BJ (cell line): ENCODE measurements at regions not wholly inside any gene's neighbourhood (a gene's known extent, or its start where the extent isn't known, plus 50 kb on each side); places are given as distances from the start of the nearest gene placed in this dataset.
"Not testable (repeated sequence)": the region's sequence is repeated elsewhere in the genome, so short reads cannot be mapped to it uniquely, and the experiment has no call there.

Experiments used
- CTCF ChIA-PET: fragments of 350-600 bp; formaldehyde crosslinking; extraction: SDS; loops from one replicate; lab custom pipeline; 2021; ENCODE audit warnings: antibody characterized with exemption, inconsistent platforms; lab: Yijun Ruan, JAX
- POLR2A ChIA-PET: fragments of 300-600 bp; sonication (Branson Sonifier 250); formaldehyde crosslinking; extraction: SDS; loops from one replicate; lab custom pipeline; 2021; ENCODE audit warnings: antibody characterized with exemption; lab: Charles Lee
- DNase-seq: peaks from one replicate; pipeline ENCODE4 v3.0.0-alpha.2; 2011; ENCODE audit warnings: low read depth
- H3K27me3 ChIP-seq: 2 replicates; pipeline ENCODE4 v1.6.0; 2011; ENCODE audit warnings: low read length; ENCODE audit not compliant: control insufficient read depth, insufficient read depth
- H3K36me3 ChIP-seq: 2 replicates; pipeline ENCODE4 v1.5.1; 2011; ENCODE audit warnings: low read length; ENCODE audit not compliant: control insufficient read depth, insufficient read depth
- H3K4me3 ChIP-seq: 2 replicates; pipeline ENCODE4 v1.5.1; 2011; ENCODE audit warnings: low read depth, mild to moderate bottlenecking, control low read depth, low read length
- TF ChIP-seq, protein P1 (sequence below): IDR thresholded peaks from 2 replicates; pipeline ENCODE4 v1.5.1; 2011; ENCODE audit warnings: low read depth, mild to moderate bottlenecking, control low read depth, inconsistent platforms, low read length, moderate library complexity; ENCODE audit not compliant: insufficient read depth

DNA sequence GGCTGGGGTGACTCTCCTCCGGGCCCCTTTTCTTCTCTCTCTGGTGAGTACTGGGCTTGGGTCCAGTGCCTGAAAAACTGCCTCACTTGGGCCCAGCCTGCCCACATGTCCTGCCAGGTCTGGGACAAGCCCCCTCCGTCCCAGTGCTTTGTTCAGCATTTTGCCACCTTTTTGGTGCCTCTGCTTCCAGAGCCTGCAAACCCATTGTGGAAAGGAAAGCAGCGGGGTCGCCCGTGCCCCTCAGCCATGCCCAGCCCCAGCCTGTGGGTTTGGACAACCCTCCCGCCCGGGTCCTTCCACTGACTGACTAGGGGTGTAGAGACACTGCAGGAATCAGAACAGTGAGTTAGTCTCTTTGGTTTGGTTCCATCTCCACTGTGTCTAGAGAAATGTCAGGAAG is 140.7 kb upstream of the ALKAL2 start:
- TF ChIP-seq, protein P1, sequence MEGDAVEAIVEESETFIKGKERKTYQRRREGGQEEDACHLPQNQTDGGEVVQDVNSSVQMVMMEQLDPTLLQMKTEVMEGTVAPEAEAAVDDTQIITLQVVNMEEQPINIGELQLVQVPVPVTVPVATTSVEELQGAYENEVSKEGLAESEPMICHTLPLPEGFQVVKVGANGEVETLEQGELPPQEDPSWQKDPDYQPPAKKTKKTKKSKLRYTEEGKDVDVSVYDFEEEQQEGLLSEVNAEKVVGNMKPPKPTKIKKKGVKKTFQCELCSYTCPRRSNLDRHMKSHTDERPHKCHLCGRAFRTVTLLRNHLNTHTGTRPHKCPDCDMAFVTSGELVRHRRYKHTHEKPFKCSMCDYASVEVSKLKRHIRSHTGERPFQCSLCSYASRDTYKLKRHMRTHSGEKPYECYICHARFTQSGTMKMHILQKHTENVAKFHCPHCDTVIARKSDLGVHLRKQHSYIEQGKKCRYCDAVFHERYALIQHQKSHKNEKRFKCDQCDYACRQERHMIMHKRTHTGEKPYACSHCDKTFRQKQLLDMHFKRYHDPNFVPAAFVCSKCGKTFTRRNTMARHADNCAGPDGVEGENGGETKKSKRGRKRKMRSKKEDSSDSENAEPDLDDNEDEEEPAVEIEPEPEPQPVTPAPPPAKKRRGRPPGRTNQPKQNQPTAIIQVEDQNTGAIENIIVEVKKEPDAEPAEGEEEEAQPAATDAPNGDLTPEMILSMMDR: no peak
- Histone ChIP-seq H3K27me3 (no peaks in the 10 kb centered on the region), H3K4me3 (no peak overlapping the region), H3K36me3 (no peaks in the 10 kb centered on the region)
- ChIA-PET POLR2A (no interaction called here), CTCF (no interaction called here)
- DNase-seq: no peak

DNA sequence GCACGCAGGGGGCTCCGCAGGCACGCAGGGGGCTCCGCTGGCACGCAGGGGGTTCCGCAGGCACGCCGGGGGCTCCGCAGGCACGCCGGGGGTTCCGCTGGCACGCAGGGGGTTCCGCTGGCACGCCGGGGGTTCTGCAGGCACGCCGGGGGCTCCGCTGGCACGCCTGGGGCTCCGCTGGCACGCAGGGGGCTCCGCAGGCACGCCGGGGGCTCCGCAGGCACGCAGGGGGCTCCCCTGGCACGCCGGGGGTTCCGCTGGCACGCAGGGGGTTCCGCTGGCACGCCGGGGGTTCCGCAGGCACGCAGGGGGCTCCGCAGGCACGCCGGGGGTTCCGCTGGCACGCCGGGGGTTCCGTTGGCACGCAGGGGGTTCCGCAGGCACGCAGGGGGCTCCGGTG is 138.8 kb upstream of the ALKAL2 start:
- CTCF ChIA-PET, H3K4me3 ChIP-seq, H3K36me3 ChIP-seq, POLR2A ChIA-PET, H3K27me3 ChIP-seq, DNase-seq: not testable (repeated sequence)

DNA sequence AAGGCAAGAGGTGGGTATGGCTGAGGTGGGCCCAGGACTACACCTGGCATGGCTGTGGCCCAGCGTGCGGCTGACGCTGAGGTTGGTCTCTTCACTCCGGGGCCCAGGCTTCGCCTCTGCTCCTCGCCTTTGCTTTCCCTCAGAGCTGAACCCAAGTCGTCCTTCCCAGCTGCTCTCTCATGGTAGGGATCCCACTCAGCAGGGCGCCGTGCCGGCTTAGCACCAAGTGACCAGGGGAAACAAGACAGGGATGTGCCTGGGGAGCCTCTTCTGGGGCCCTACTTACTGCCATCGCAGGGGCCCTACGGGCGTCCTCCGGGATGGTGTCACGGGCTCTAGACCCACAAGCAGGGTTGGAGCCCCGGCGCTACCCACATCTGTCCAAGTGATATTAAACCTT is 138.1 kb upstream of the ALKAL2 start:
- DNase-seq: no peak
- Histone ChIP-seq H3K4me3 (no peak overlapping the region), H3K36me3 (no peaks in the 10 kb centered on the region), H3K27me3 (no peaks in the 10 kb centered on the region)
- TF ChIP-seq, protein P1: no peak
- ChIA-PET CTCF (interaction anchor here (0.6 kb wide), 1 partner anchor 135 kb away, joined by 4 read pairs; no protein-coding TSS in a partner anchor), POLR2A (no interaction called here)

DNA sequence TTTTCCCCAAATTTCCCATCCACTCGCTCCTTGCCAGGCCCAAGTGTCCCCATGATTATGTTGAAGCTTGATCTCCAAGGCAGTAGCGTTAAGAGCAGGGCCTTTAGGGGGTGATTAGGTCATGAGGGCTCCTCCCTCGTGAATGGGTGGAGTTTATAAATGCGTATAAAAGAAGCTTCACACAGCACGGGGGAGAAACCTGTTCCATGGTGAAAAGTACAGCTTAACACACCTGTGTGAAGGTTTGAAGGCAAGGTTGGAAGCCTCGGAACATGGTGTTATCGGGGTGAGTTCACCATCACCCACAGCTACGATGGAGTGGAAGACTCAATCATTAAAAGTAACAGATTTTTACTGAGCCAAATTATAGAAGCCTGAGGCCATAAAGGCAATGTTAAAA is 137.4 kb upstream of the ALKAL2 start:
- H3K27me3 ChIP-seq: no peaks in the 10 kb centered on the region
- no peaks in the 10 kb centered on the region for H3K36me3 ChIP-seq
- no peak for DNase-seq
- TF ChIP-seq, protein P1: no peak
- POLR2A ChIA-PET: no interaction called here
- CTCF ChIA-PET: interaction anchor here (0.6 kb wide), 1 partner anchor 135 kb away, joined by 4 read pairs; no protein-coding TSS in a partner anchor
- H3K4me3 ChIP-seq: no peak overlapping the region

DNA sequence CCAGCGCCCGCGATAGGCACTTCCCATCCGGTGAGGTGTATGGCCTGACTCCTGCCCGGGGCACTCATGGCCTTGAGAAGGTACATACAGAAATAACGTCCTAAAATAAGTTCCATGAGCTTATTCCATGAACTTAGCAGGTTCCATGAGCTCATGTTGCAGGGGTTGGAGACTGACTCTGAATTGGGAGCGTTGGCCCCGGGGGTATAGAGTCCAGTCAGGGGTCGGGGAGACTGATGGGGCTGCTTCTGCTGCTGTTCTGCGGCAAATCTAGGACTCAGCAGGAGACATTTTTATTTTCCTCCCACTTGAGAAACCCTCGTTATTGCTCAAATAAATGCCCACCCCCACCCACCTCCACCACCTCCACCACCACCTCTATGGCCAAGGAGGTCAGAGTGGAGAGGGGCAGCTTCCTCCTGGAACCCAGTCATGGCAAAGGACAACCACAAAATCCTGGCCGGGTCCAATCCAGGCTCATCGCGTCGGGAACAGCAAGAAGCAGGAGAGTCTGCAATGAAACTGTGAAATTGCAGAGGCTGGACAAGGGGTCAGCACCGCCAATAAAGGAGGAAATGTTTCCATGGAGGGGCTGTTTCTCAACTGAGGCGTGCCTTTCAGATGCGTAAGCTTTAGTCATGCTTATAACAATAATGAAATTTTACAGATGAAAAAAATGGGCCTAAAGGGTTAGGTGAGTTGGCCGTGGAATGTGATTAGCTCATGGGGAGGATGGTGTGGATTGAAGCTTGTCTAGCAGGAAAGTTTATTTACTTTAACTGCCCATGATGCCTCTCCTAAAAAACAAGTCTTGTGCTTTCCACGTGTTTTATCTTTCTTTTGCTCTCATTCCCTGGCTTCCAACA is 136.6 kb upstream of the ALKAL2 start:
- TF ChIP-seq, protein P1: no peak
- POLR2A ChIA-PET: no interaction called here
- CTCF ChIA-PET: no interaction called here
- Histone ChIP-seq H3K36me3 (no peaks in the 10 kb centered on the region), H3K27me3 (no peaks in the 10 kb centered on the region), H3K4me3 (no peak overlapping the region)
- no peak for DNase-seq
